ENCODE measurements at regions not wholly inside any gene's neighbourhood (a gene's known extent, or its start where the extent isn't known, plus 50 kb on each side); places are given as distances from the start of the nearest gene placed in this dataset.

GRCh38 chr15:96068897-96069296 is 261.6 kb upstream of the NR2F2 start:
- DNase-seq (ENCODE audit: low read depth), result no peak
- H3K4me3 ChIP-seq (ENCODE audit: control insufficient read depth, low read depth, low read length), result no peak overlapping the region
- TF ChIP-seq CTCF (IDR thresholded peaks at IDR 0.05; ENCODE audit: control insufficient read depth, insufficient read depth, low read depth, low read length, missing control alignments), result no peak

- TF ChIP-seq CTCF (IDR thresholded peaks at IDR 0.05; ENCODE audit: control insufficient read depth, insufficient read depth, low read depth, low read length, missing control alignments), result no peak
- DNase-seq (ENCODE audit: low read depth), result peak; percentile 41
- H3K4me3 ChIP-seq (ENCODE audit: control insufficient read depth, low read depth, low read length), result no peak overlapping the region
These were observed 259.9 kb upstream of the NR2F2 start for GRCh38 chr15:96070636-96071035.

GRCh38 chr15:96072821-96073220 is 257.7 kb upstream of the NR2F2 start:
- TF ChIP-seq CTCF (IDR thresholded peaks at IDR 0.05; ENCODE audit: control insufficient read depth, insufficient read depth, low read depth, low read length, missing control alignments), result no peak
- DNase-seq (ENCODE audit: low read depth), result no peak
- H3K4me3 ChIP-seq (ENCODE audit: control insufficient read depth, low read depth, low read length), result no peak overlapping the region

- no peak overlapping the region for H3K4me3 ChIP-seq (ENCODE audit: control insufficient read depth, low read depth, low read length)
- no peak for DNase-seq (ENCODE audit: low read depth)
- TF ChIP-seq CTCF (IDR thresholded peaks at IDR 0.05; ENCODE audit: control insufficient read depth, insufficient read depth, low read depth, low read length, missing control alignments), result no peak
These were observed 256.6 kb upstream of the NR2F2 start for GRCh38 chr15:96073908-96074307.

GRCh38 chr15:96075895-96076294 is 254.6 kb upstream of the NR2F2 start:
- DNase-seq (ENCODE audit: low read depth), result no peak
- H3K4me3 ChIP-seq (ENCODE audit: control insufficient read depth, low read depth, low read length), result no peak overlapping the region
- TF ChIP-seq CTCF (IDR thresholded peaks at IDR 0.05; ENCODE audit: control insufficient read depth, insufficient read depth, low read depth, low read length, missing control alignments), result no peak

GRCh38 chr15:96076350-96076749 is 254.2 kb upstream of the NR2F2 start:
- H3K4me3 ChIP-seq (ENCODE audit: control insufficient read depth, low read depth, low read length), result no peak overlapping the region
- TF ChIP-seq CTCF (IDR thresholded peaks at IDR 0.05; ENCODE audit: control insufficient read depth, insufficient read depth, low read depth, low read length, missing control alignments), result no peak
- no peak for DNase-seq (ENCODE audit: low read depth)

GRCh38 chr15:96079041-96079440 is 251.5 kb upstream of the NR2F2 start:
- TF ChIP-seq CTCF (IDR thresholded peaks at IDR 0.05; ENCODE audit: control insufficient read depth, insufficient read depth, low read depth, low read length, missing control alignments), result no peak
- H3K4me3 ChIP-seq (ENCODE audit: control insufficient read depth, low read depth, low read length), result no peak overlapping the region
- no peak for DNase-seq (ENCODE audit: low read depth)

Data from AG09309 (cell line).